DND-41 (cell line): ENCODE measurements at regions not wholly inside any gene's neighbourhood (a gene's known extent, or its start where the extent isn't known, plus 50 kb on each side); places are given as distances from the start of the nearest gene placed in this dataset.

Source experiments
- CTCF ChIP-seq: IDR thresholded peaks from 2 replicates; pipeline ENCODE4 v1.5.1; 2012; ENCODE audit warnings: borderline replicate concordance, low read length, moderate library complexity, mild to moderate bottlenecking; ENCODE audit not compliant: poor library complexity, severe bottlenecking; ENCODE audit errors: extremely low read depth
- EZH2 ChIP-seq: IDR thresholded peaks from 3 replicates; pipeline ENCODE4 v1.6.1; 2012; ENCODE audit warnings: borderline replicate concordance, low read depth, mild to moderate bottlenecking, moderate library complexity, low read length, inconsistent platforms; ENCODE audit not compliant: severe bottlenecking

GRCh38 chr17:77383613-77384608, 243.1 kb downstream of the SEC14L1 start:
- TF ChIP-seq CTCF (no peak), EZH2 (no peak)
